ENCODE measurements at regions not wholly inside any gene's neighbourhood (a gene's known extent, or its start where the extent isn't known, plus 50 kb on each side); places are given as distances from the start of the nearest gene placed in this dataset.
"Not testable (repeated sequence)": the region's sequence is repeated elsewhere in the genome, so short reads cannot be mapped to it uniquely, and the experiment has no call there.

DNA sequence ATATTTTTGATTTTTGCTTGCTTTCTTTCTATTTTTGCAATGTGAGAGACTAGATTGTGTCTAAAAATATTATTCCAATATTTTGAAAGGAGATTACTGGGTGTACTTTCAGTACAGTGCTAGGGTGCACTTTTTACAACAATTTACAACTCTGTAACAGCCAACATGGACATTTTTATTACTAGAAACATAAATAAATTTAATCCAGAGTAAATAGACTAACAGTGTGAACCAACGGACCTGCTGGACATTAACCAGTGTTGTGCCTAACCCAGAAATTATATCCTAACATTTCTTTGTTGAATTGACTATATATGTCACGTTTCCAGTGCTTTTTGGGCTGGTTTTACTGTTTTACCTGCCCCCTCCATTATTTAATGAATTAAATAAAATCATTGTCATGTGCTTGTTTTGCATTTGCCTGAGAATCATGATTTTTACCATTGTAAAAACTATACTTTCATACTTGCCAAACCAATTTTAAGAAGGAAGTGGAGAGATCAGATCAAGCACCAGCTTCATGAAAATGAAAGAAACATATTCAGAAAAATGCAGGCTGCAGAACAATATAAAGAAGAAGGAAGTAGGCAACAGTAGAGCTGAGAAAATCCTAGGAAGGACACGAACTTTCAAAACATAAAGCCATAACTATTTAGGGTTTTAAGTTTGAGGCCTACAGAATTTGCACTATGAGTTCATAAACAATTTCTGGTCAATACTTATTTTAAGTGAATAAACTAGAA is 400.8 kb upstream of the PIK3R1 start:
- no peak for DNase-seq (ENCODE audit: low read depth)

DNA sequence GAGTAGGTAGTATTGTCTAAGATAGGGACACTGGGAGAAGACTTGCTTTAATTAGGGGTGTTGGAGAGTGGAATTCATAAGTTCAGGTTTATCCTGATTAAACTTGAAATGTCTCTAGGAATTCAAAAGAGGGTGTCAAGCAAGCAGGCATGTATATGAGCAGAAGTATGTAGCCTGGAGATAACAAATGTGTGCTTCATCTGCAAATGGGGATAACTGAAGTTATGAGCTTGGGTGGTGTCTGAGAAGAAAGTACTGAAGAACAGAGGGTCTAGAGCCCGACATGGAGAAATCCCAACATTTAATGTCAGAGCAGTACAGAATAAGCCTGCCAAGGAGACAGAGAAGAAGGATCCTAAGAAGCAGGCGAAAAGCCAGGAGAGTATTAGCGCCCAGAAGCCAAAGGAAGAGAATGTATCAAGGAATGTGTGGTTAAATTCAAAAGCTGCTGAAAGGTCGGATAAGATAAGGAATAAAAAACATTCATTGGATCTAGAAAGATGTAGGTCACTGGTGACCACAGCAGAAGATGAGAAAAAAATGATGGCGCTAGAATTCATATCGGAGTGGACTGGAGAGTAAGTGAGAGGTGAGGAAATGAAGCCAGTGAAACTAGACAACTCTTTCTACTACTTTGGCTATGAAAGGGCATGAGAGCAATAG is 401.5 kb upstream of the PIK3R1 start:
- DNase-seq (ENCODE audit: low read depth), result no peak

GRCh38 chr5:67809589-67809988 is 406.0 kb upstream of the PIK3R1 start:
- no peak for DNase-seq (ENCODE audit: low read depth)

DNA sequence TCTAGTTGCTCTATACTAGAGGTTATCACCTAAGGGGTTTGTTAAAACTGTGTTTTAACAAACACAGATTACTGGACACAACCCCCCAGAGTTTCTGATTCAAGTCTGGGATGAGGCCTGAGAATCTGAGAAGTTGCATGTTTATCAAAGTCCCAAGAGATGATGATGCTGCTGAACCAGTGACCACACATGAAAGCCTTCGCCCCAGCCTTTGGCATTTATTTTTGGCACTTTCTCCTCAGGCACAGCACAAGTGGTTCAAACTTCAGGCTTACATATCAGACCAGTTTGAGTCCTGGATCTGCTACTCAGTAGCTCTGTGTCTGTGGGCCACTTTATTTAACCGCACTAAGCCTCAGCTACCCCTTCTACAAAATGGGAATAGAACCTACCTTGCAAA is 407.2 kb upstream of the PIK3R1 start:
- peak; percentile 73 for DNase-seq (ENCODE audit: low read depth)

DNA sequence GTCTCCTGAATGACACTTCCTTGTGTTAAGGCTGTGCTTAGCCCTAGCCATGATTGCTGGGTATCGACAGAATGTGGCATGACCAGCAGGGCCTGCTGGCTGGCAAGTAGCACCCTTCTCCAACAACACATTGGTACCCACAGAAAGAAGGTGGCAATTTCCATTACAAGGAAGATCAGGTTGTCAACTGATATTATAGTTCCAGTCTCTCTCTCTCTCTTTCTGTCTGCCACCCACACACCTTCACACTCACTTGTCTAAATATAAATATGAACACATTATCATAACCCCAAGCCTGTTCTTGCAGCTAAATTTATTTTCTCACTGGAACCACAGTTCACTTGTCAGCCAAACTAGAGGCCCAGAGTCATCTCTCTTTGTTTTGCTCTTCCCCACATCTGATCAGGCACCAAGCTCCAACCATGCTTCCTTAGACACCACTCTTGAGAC is 408.1 kb upstream of the PIK3R1 start:
- no peak for DNase-seq (ENCODE audit: low read depth)

GRCh38 chr5:67806654-67807438 is 408.7 kb upstream of the PIK3R1 start:
- DNase-seq (ENCODE audit: low read depth), result no peak

- no peak for DNase-seq (ENCODE audit: low read depth)
These were observed 409.7 kb upstream of the PIK3R1 start for GRCh38 chr5:67805666-67806348.

- no peak for DNase-seq (ENCODE audit: low read depth)
These were observed 412.8 kb upstream of the PIK3R1 start for GRCh38 chr5:67802766-67803165.

- DNase-seq (ENCODE audit: low read depth), result peak; percentile 88
These were observed 415.8 kb upstream of the PIK3R1 start for GRCh38 chr5:67799732-67800234.

DNA sequence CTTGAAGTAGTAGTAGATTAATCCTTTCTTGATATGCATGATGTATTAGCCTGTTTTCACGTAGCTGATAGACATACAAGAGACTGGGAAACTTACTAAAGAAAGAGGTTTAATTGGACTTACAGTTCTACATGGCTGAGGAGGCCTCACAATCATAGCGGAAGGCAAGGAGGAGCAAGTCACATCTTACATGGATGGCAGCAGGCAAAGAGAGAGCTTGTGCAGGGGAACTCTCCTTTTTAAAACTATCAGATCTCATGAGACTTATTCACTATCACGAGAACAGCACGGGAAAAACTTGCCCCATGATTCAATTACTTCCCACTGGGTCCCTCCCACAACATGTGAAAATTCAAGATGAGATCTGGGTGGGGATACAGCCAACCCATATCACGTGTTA is 417.1 kb upstream of the PIK3R1 start:
- DNase-seq (ENCODE audit: low read depth), result not testable (repeated sequence)

DNA sequence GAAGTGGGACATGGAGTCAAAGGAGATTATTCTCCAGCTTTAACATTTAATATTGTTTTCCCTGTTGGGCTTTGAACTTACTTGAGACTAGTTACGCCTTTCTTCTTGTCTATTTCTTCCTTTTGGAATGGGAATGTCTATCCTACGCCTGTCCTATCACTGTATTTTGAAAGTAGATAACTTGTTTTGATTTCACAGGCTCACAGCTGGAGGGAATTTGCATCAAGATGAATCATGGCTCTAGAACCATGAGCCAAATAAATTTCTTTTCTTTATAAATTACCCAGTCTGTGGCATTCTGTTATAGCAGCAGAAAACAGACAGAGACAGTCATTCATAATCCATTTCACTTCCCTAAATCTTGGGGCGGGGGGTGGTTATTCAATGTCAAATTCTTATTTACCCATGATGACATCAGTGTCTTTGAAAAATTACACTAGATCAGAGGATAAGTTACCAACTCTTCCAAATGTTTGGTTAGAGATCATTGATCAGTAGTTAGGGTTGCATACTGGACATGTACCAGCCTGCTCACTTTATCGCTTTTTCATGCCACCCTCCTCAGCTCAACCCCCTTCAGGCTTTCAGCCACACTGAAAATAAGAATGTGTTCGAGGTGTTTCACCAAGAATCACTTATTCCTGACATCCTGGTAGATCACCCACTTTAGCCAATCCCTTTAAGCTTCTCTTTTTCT is 419.6 kb upstream of the PIK3R1 start:
- DNase-seq (ENCODE audit: low read depth), result peak; percentile 45

GRCh38 chr5:67793966-67794365 is 421.6 kb upstream of the PIK3R1 start:
- no peak for DNase-seq (ENCODE audit: low read depth)

DNA sequence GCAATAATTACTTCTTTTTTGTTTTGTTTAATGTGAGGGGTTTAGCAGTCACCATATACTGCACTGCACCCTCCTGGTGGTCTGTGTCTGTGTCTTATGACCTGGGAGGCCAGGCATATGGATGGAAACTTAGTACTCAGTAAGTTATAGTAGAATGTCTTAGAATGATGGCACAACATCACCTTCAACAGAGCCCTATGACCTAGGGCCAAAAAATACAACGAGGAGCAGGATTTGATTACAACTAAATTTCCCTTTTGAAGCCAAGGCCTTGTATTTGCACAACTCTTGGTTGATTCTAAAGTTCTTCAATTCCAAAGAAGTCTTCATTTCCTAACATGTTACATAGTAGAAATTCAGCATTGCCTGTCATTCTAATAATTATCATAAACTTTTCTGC is 422.1 kb upstream of the PIK3R1 start:
- peak; percentile 57 for DNase-seq (ENCODE audit: low read depth)

DNA sequence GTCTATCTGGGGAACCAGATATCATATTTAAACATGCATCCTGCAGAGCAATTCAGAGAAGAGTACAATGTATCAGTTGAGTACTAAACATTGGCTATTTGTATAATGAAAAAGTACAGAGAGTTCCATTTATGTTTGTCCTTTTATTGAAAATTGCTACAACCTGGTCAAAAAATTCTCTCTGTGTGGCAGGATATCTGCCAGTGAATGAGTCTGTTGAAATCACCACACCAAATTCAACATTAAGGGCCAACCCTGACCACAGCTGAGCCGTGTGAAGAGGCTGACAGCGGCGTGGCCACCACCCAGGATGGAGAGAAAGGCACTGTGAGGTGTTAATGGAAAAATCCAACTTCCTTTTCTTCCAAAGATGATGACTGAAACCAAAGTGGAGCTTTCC is 422.7 kb upstream of the PIK3R1 start:
- DNase-seq (ENCODE audit: low read depth), result peak; percentile 69

GRCh38 chr5:67790390-67790789 is 425.2 kb upstream of the PIK3R1 start:
- no peak for DNase-seq (ENCODE audit: low read depth)

DNA sequence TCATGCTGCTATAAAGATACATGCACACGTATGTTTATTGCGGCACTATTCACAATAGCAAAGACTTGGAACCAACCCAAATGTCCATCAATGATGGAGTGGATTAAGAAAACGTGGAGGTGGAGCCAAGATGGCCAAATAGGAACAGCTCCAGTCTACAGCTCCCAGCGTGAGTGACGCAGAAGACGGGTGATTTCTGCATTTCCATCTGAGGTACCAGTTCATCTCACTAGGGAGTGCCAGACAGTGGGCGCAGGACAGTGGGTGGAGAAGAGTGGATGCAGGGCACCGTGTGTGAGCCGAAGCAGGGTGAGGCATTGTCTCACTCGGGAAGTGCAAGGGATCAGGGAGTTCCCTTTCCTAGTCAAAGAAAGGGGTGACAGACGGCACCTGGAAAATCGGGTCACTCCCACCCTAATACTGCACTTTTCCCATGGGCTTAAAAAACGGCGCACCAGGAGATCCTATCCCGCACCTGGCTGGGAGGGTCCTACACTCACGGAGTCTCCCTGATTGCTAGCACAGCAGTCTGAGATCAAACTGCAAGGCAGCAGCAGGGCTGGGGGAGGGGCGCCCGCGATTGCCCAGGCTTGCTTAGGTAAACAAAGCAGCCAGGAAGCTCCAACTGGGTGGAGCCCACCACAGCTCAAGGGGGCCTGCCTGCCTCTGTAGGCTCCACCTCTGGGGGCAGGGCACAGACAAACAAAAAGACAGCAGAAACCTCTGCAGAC is 435.5 kb upstream of the PIK3R1 start:
- DNase-seq (ENCODE audit: low read depth), result not testable (repeated sequence)

- DNase-seq (ENCODE audit: low read depth), result no peak
These were observed 440.8 kb upstream of the PIK3R1 start for GRCh38 chr5:67774786-67775185.

DNA sequence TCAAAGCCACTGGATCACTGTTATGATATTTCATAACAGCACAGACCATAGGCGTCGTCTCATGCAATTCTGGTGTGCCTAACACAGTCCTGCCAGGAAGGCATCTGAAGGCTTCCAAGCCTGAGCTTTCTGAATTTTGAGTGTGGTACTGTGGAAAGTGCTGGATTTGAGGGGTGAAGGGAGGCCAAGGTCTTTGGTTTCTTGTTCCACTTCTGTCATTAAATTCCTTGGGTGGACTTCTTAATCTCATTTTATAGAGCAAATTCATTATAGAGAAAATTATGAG is 441.3 kb upstream of the PIK3R1 start:
- DNase-seq (ENCODE audit: low read depth), result peak; percentile 80

- DNase-seq (ENCODE audit: low read depth), result no peak
These were observed 441.9 kb upstream of the PIK3R1 start for GRCh38 chr5:67773411-67774266.

GRCh38 chr5:67771791-67772190 is 443.8 kb upstream of the PIK3R1 start:
- no peak for DNase-seq (ENCODE audit: low read depth)

All from fibroblast of gingiva (primary cell).